ENCODE measurements at regions not wholly inside any gene's neighbourhood (a gene's known extent, or its start where the extent isn't known, plus 50 kb on each side); places are given as distances from the start of the nearest gene placed in this dataset.
A peak's percentile ranks its signal among the peaks of the same experiment; 100 is the strongest.

DNA sequence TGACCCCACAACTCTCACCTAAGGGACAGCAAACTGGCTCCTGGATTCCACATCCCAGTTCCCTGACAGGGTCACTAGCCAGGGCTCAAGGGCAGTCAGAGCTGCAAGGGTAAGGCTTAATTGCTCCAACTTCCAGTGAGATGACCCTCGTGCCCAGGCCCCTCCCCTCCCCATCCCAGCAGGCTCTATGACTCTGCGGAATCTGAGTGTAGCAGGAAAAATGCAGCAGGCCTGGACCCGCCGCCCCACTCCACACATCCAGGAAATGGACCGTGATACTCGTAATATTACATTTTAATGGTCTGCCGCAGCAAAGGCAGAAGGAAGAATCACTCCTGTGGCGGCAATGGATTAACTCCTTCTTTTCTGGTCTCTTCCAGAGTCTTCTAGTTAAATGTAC, 91.7 kb upstream of the CHST15 start:
- Histone ChIP-seq H3K14ac (ENCODE audit: insufficient read depth, low read length) (no peak overlapping the region), H4K5ac (ENCODE audit: insufficient read length, low read depth, low read length) (no peak overlapping the region), H2AK5ac (ENCODE audit: insufficient read length, low read length) (no peak overlapping the region), H3K4me1 (ENCODE audit: insufficient read depth, low read length) (no peaks in the 10 kb centered on the region), H2BK15ac (ENCODE audit: low read depth, low read length) (no peak overlapping the region), H3K56ac (ENCODE audit: insufficient read length, low read depth, low read length) (no peak overlapping the region), H3K23me2 (ENCODE audit: insufficient read length, low read depth, low read length, poor library complexity, severe bottlenecking) (no peaks in the 10 kb centered on the region), H2AFZ (ENCODE audit: low read length) (no peak overlapping the region), H3K27ac (ENCODE audit: insufficient read length, low read depth, low read length) (no peak overlapping the region), H4K20me1 (ENCODE audit: control insufficient read depth, insufficient read depth, insufficient read length) (no peaks in the 10 kb centered on the region), H3K4me2 (ENCODE audit: insufficient read depth, insufficient read length, low read length) (no peak overlapping the region), H3T11ph (ENCODE audit: low read length) (no peak overlapping the region), H3K4ac (ENCODE audit: low read depth, low read length) (no peak overlapping the region), H3K18ac (ENCODE audit: insufficient read length, low read depth, low read length) (no peak overlapping the region), H2BK12ac (ENCODE audit: insufficient read length, low read depth, low read length) (no peak overlapping the region), H2BK20ac (ENCODE audit: low read depth, low read length, poor library complexity, severe bottlenecking) (no peak overlapping the region), H4K8ac (replicated peaks; ENCODE audit: insufficient read length, low read depth, low read length) (no peak overlapping the region), H3K27me3 (ENCODE audit: insufficient read depth, low read length) (no peaks in the 10 kb centered on the region), H3K9ac (ENCODE audit: extremely low read depth, insufficient read length, low read length) (no peak overlapping the region), H3K79me2 (ENCODE audit: insufficient read depth, low read length) (no peaks in the 10 kb centered on the region), H2BK120ac (ENCODE audit: low read depth, low read length, poor library complexity, severe bottlenecking) (no peak overlapping the region), H2BK5ac (ENCODE audit: insufficient read length, low read length) (no peak overlapping the region), H3K79me1 (ENCODE audit: insufficient read depth, low read depth, low read length, poor library complexity, severe bottlenecking) (no peaks in the 10 kb centered on the region), H3K23ac (ENCODE audit: insufficient read length, low read depth, low read length) (no peak overlapping the region), H3K9me3 (ENCODE audit: control insufficient read depth, low read depth, low read length) (no peaks in the 10 kb centered on the region), H4K91ac (ENCODE audit: insufficient read length, low read depth, low read length) (no peak overlapping the region)
- DNase-seq, result no peak
- Mint-ChIP-seq H3K27ac (peak overlapping the region in 1 of 3 experiments; percentile 14; a peak in 3 of 7 replicates), H3K4me3 (no peak overlapping the region), H3K36me3 (ENCODE audit: insufficient read depth in 1 of 3, low read depth in 3 of 3) (no peaks in the 10 kb centered on the region), H3K27me3 (ENCODE audit: low read depth) (peaks cover 26% of the 10 kb centered on the region), H3K4me1 (peaks cover 0 to 8% of the 10 kb centered on the region in 2 experiments; a peak in 3 of 4 replicates), H3K9me3 (no peaks in the 10 kb centered on the region)
- TF ChIP-seq CTCF (conservative IDR thresholded peaks at IDR 0.05), result no peak
- WGBS (ENCODE audit: extremely low coverage, insufficient read length, low lambda C conversion rate), result no CpG with 5 or more reads among the region's 8 CpGs
